Upper lobe of right lung (tissue), 1 donor: ENCODE measurements at regions not wholly inside any gene's neighbourhood (a gene's known extent, or its start where the extent isn't known, plus 50 kb on each side); places are given as distances from the start of the nearest gene placed in this dataset.

Experiments
- ATAC-seq: fragments of 200-7000 bp; cut with Tn5 transposase; one replicate; pipeline ENCODE4 v1.9.1; 2020; ENCODE audit warnings: mild to moderate bottlenecking, moderate library complexity
- DNase-seq: peaks from one replicate; pipeline ENCODE4 v3.0.0-alpha.2; 2020
- H3K27ac ChIP-seq: fragments of 200-600 bp; one replicate; pipeline ENCODE4 v1.8.0; 2022
- H3K27me3 ChIP-seq: fragments of 200-600 bp; one replicate; pipeline ENCODE4 v1.8.0; 2022; ENCODE audit warnings: mild to moderate bottlenecking
- H3K36me3 ChIP-seq: fragments of 200-600 bp; one replicate; pipeline ENCODE4 v1.8.0; 2022
- H3K4me1 ChIP-seq: fragments of 200-600 bp; one replicate; pipeline ENCODE4 v1.8.0; 2022
- H3K4me3 ChIP-seq: fragments of 200-600 bp; one replicate; pipeline ENCODE4 v1.8.0; 2022; ENCODE audit warnings: mild to moderate bottlenecking
- H3K9me3 ChIP-seq: fragments of 200-600 bp; one replicate; pipeline ENCODE4 v1.8.0; 2022
- CTCF ChIP-seq: fragments of 200-600 bp; IDR thresholded peaks from one replicate; pipeline ENCODE4 v1.8.0; 2022; ENCODE audit warnings: antibody characterized with exemption
- intact Hi-C: fragments of 100-400 bp; cut with DNase I; formaldehyde crosslinking; loops from one replicate; pipeline ENCODE4 v1.11.0; 2022
- donor health status: DM: no; HTN: yes; CAD: no; lungs with severe emphysema.

GRCh38 chr2:41313082-41313481, 734.7 kb upstream of the PKDCC start:
- no peaks in the 10 kb centered on the region for H3K36me3 ChIP-seq
- ATAC-seq: no peak
- no peaks in the 10 kb centered on the region for H3K27me3 ChIP-seq
- intact Hi-C loops: no loop called here
- no peak overlapping the region for H3K4me3 ChIP-seq
- no peak for TF ChIP-seq CTCF
- no peaks in the 10 kb centered on the region for H3K9me3 ChIP-seq
- no peak overlapping the region for H3K27ac ChIP-seq
- H3K4me1 ChIP-seq: no peaks in the 10 kb centered on the region
- DNase-seq: no peak

GRCh38 chr2:41314511-41315070, 733.2 kb upstream of the PKDCC start:
- Histone ChIP-seq H3K4me3 (no peak overlapping the region), H3K4me1 (no peaks in the 10 kb centered on the region), H3K36me3 (no peaks in the 10 kb centered on the region), H3K27me3 (no peaks in the 10 kb centered on the region), H3K27ac (no peak overlapping the region), H3K9me3 (no peaks in the 10 kb centered on the region)
- intact Hi-C loops: no loop called here
- no peak for DNase-seq
- ATAC-seq: no peak
- no peak for TF ChIP-seq CTCF

DNA sequence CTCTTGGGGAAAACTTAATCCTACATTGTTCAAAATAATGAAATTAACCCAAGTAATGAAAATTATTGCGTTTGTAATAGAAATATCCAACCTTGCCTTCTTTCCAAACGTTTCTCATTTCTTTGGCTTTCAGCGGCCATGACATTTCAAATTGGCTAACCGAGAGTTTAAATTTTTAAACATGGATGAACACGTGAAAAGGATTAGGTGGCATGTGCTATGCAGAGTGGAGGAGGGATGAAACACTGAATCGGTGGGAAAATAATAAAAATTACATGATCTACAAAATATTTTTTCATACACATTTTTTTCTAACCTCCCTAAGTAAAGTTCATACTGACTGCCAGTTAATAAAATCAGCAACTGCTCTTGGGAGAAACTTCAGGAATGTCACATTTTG, 728.4 kb upstream of the PKDCC start:
- Histone ChIP-seq H3K36me3 (no peaks in the 10 kb centered on the region), H3K27ac (no peak overlapping the region), H3K9me3 (no peaks in the 10 kb centered on the region), H3K27me3 (no peaks in the 10 kb centered on the region), H3K4me1 (no peaks in the 10 kb centered on the region), H3K4me3 (no peak overlapping the region)
- DNase-seq: no peak
- intact Hi-C loops: no loop called here
- no peak for TF ChIP-seq CTCF
- no peak for ATAC-seq

DNA sequence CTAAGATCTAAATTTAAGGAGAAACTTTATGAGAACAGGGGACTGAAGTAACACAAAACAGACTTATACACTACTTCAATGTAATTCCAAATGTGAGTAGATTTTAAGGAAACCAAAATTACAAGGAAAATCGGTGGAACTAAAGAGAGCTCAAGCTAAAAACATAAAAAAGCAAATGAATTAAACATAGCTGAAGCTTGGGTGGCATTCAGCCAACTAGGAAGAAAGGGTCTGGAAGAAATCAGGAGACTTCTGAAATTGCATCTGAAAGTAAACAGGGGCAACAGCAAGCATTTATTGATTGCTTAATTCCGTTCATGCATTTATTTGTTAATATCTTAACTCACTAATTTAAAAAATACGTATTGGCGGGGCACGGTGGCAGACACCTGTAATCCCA, 727.3 kb upstream of the PKDCC start:
- no peaks in the 10 kb centered on the region for H3K9me3 ChIP-seq
- DNase-seq (no peak), ATAC-seq (no peak)
- intact Hi-C loops: no loop called here
- no peak overlapping the region for H3K4me3 ChIP-seq
- H3K36me3 ChIP-seq: no peaks in the 10 kb centered on the region
- no peaks in the 10 kb centered on the region for H3K4me1 ChIP-seq
- no peaks in the 10 kb centered on the region for H3K27me3 ChIP-seq
- TF ChIP-seq CTCF: no peak
- H3K27ac ChIP-seq: no peak overlapping the region

- TF ChIP-seq CTCF: no peak
- Histone ChIP-seq H3K27me3 (no peaks in the 10 kb centered on the region), H3K4me3 (no peak overlapping the region), H3K36me3 (no peaks in the 10 kb centered on the region), H3K9me3 (no peaks in the 10 kb centered on the region), H3K27ac (no peak overlapping the region), H3K4me1 (no peaks in the 10 kb centered on the region)
- no peak for ATAC-seq
- no peak for DNase-seq
- intact Hi-C loops: no loop called here
Observed at GRCh38 chr2:41321351-41321750, 726.5 kb upstream of the PKDCC start.

- DNase-seq (no peak), ATAC-seq (no peak)
- no peaks in the 10 kb centered on the region for H3K27me3 ChIP-seq
- intact Hi-C loops: no loop called here
- H3K36me3 ChIP-seq: no peaks in the 10 kb centered on the region
- H3K9me3 ChIP-seq: no peaks in the 10 kb centered on the region
- no peak overlapping the region for H3K27ac ChIP-seq
- no peak overlapping the region for H3K4me3 ChIP-seq
- H3K4me1 ChIP-seq: no peaks in the 10 kb centered on the region
- TF ChIP-seq CTCF: no peak
Observed at GRCh38 chr2:41326851-41327250, 721.0 kb upstream of the PKDCC start.
